Nephron (organoid): ENCODE measurements at regions not wholly inside any gene's neighbourhood (a gene's known extent, or its start where the extent isn't known, plus 50 kb on each side); places are given as distances from the start of the nearest gene placed in this dataset.
"Not testable (repeated sequence)": the region's sequence is repeated elsewhere in the genome, so short reads cannot be mapped to it uniquely, and the experiment has no call there.

Experiments used
- H3K27ac Mint-ChIP-seq, 3 experiments: 2 replicates each; pipeline ENCODE4 v1.8.0; 2020; ENCODE audit warnings: mixed read lengths in 3 of 3, mild to moderate bottlenecking in 2 of 3, moderate library complexity in 1 of 3
- H3K27me3 Mint-ChIP-seq: 2 replicates; pipeline ENCODE4 v1.8.0; 2021; ENCODE audit warnings: low read depth, mild to moderate bottlenecking, moderate library complexity, mixed read lengths
- H3K36me3 Mint-ChIP-seq: 2 replicates; pipeline ENCODE4 v1.8.0; 2020; ENCODE audit warnings: low read depth, mixed read lengths
- H3K4me1 Mint-ChIP-seq: 2 replicates; pipeline ENCODE4 v1.8.0; 2020; ENCODE audit warnings: mixed read lengths
- H3K4me3 Mint-ChIP-seq, 3 experiments: 2 replicates each; pipeline ENCODE4 v1.8.0; 2020; ENCODE audit warnings: mild to moderate bottlenecking in 3 of 3, mixed read lengths in 3 of 3, moderate library complexity in 2 of 3
- H3K9me3 Mint-ChIP-seq: 2 replicates; pipeline ENCODE4 v1.8.0; 2020; ENCODE audit warnings: mixed read lengths
- CTCF ChIP-seq, 3 experiments: fragments of 200-600 bp; sonication (generic); IDR thresholded peaks; one replicate each; pipeline ENCODE4 v1.5.0; 2021; ENCODE audit warnings: antibody characterized with exemption in 3 of 3; ENCODE audit not compliant: unreplicated experiment in 3 of 3

- TF ChIP-seq CTCF (IDR thresholded peaks at IDR 0.05; ENCODE audit: unreplicated experiment in 3 of 3) = no peak
- H3K27ac Mint-ChIP-seq = no peak overlapping the region
- no peak overlapping the region for H3K4me3 Mint-ChIP-seq
- H3K36me3 Mint-ChIP-seq = no peaks in the 10 kb centered on the region
- no peaks in the 10 kb centered on the region for H3K27me3 Mint-ChIP-seq
- H3K9me3 Mint-ChIP-seq = no peaks in the 10 kb centered on the region
- no peaks in the 10 kb centered on the region for H3K4me1 Mint-ChIP-seq
Observed at GRCh38 chr5:163104464-163104863, 332.9 kb upstream of the CCNG1 start.

GRCh38 chr5:163105456-163105855 lies 331.9 kb upstream of the CCNG1 start:
- Mint-ChIP-seq H3K9me3 (no peaks in the 10 kb centered on the region), H3K27me3 (no peaks in the 10 kb centered on the region), H3K4me3 (no peak overlapping the region), H3K36me3 (no peaks in the 10 kb centered on the region), H3K27ac (no peak overlapping the region), H3K4me1 (no peaks in the 10 kb centered on the region)
- no peak for TF ChIP-seq CTCF (IDR thresholded peaks at IDR 0.05; ENCODE audit: unreplicated experiment in 3 of 3)

GRCh38 chr5:163106098-163106497 lies 331.3 kb upstream of the CCNG1 start:
- H3K27me3 Mint-ChIP-seq = no peaks in the 10 kb centered on the region
- no peak for TF ChIP-seq CTCF (IDR thresholded peaks at IDR 0.05; ENCODE audit: unreplicated experiment in 3 of 3)
- H3K36me3 Mint-ChIP-seq = no peaks in the 10 kb centered on the region
- no peak overlapping the region for H3K4me3 Mint-ChIP-seq
- H3K4me1 Mint-ChIP-seq = no peaks in the 10 kb centered on the region
- no peak overlapping the region for H3K27ac Mint-ChIP-seq
- H3K9me3 Mint-ChIP-seq = no peaks in the 10 kb centered on the region

GRCh38 chr5:163108351-163108750 lies 329.0 kb upstream of the CCNG1 start:
- H3K9me3 Mint-ChIP-seq = no peaks in the 10 kb centered on the region
- no peak overlapping the region for H3K4me3 Mint-ChIP-seq
- no peaks in the 10 kb centered on the region for H3K36me3 Mint-ChIP-seq
- no peak overlapping the region for H3K27ac Mint-ChIP-seq
- TF ChIP-seq CTCF (IDR thresholded peaks at IDR 0.05; ENCODE audit: unreplicated experiment in 3 of 3) = no peak
- no peaks in the 10 kb centered on the region for H3K4me1 Mint-ChIP-seq
- H3K27me3 Mint-ChIP-seq = no peaks in the 10 kb centered on the region

GRCh38 chr5:163115011-163115410 lies 322.4 kb upstream of the CCNG1 start:
- no peak for TF ChIP-seq CTCF (IDR thresholded peaks at IDR 0.05; ENCODE audit: unreplicated experiment in 3 of 3)
- Mint-ChIP-seq H3K27me3 (no peaks in the 10 kb centered on the region), H3K4me3 (no peak overlapping the region), H3K36me3 (no peaks in the 10 kb centered on the region), H3K4me1 (no peaks in the 10 kb centered on the region), H3K9me3 (no peaks in the 10 kb centered on the region), H3K27ac (no peak overlapping the region)

- not testable (repeated sequence) for H3K4me3 Mint-ChIP-seq, H3K27ac Mint-ChIP-seq, H3K9me3 Mint-ChIP-seq, H3K36me3 Mint-ChIP-seq, H3K27me3 Mint-ChIP-seq, H3K4me1 Mint-ChIP-seq
Observed at GRCh38 chr5:163116618-163117017, 320.8 kb upstream of the CCNG1 start.

- Mint-ChIP-seq H3K4me1 (no peaks in the 10 kb centered on the region), H3K9me3 (no peaks in the 10 kb centered on the region), H3K27me3 (no peaks in the 10 kb centered on the region), H3K36me3 (no peaks in the 10 kb centered on the region), H3K27ac (no peak overlapping the region), H3K4me3 (no peak overlapping the region)
- TF ChIP-seq CTCF (IDR thresholded peaks at IDR 0.05; ENCODE audit: unreplicated experiment in 3 of 3) = no peak
Observed at GRCh38 chr5:163134061-163134460, 303.3 kb upstream of the CCNG1 start.
